Pancreas (tissue), 10 donors: ENCODE measurements at regions not wholly inside any gene's neighbourhood (a gene's known extent, or its start where the extent isn't known, plus 50 kb on each side); places are given as distances from the start of the nearest gene placed in this dataset.

ENCODE experiments used
- ATAC-seq, 4 donors: fragments of 200-7000 bp; cut with Tn5 transposase; one replicate each; pipeline versions ENCODE4 v1.8.0 to v1.9.1; 2020; ENCODE audit warnings: mild to moderate bottlenecking in 4 of 4, moderate library complexity in 4 of 4
- DNase-seq, 6 donors: peaks; one replicate each; pipeline ENCODE4 v3.0.0-alpha.2; 2020
- FAIRE-seq: peaks from 2 replicates; lab custom pipeline; 2012; peaks lifted over from hg19 to GRCh38; lab: Jason Lieb, UNC
- H3K27ac ChIP-seq, 4 donors: fragments of 200-600 bp; sonication (generic); 1 replicate in 3 of 4; 2 replicates in 1 of 4; pipeline versions ENCODE4 v1.5.0 to v1.8.0; 2020
- H3K27me3 ChIP-seq, 4 donors: fragments of 200-600 bp; one replicate each; pipeline ENCODE4 v1.8.0; 2021
- H3K36me3 ChIP-seq, 3 donors: fragments of 200-600 bp; sonication (generic) in 1 of 3; one replicate each; pipeline versions ENCODE4 v1.5.0 to v1.8.0; 2020 to 2021
- H3K4me1 ChIP-seq, 3 donors: fragments of 200-600 bp; one replicate each; pipeline ENCODE4 v1.8.0; 2021
- H3K4me3 ChIP-seq, 4 donors: fragments of 200-600 bp; sonication (generic) in 2 of 4; one replicate each; pipeline versions ENCODE4 v1.5.0 to v1.8.0; 2020 to 2021
- H3K9me3 ChIP-seq, 4 donors: fragments of 200-600 bp; one replicate each; pipeline ENCODE4 v1.8.0; 2021
- WGBS, 2 donors: extraction: QIAGEN DNeasy Blood & Tissue Kit; methylation state at CpG; one replicate each; pipeline ENCODE4 v1.1.7; 2013; 5-methylcytosine and 5-hydroxymethylcytosine counted together
- intact Hi-C, 3 donors: fragments of 100-400 bp; cut with DNase I; formaldehyde crosslinking; loops; one replicate each; pipeline versions ENCODE4 v1.11.1 to v1.14.2; 2022
- TF ChIP-seq, protein P1 (sequence below), 4 donors: fragments of 200-600 bp; sonication (generic) in 3 of 4; IDR thresholded peaks; one replicate each; pipeline versions ENCODE4 v1.5.0 to v1.8.0; 2021; ENCODE audit warnings: antibody characterized with exemption in 4 of 4
- donor health status: healthy with polysubstance abuse.
- donor health status: DM: no; HTN: no; CAD: no; lungs with moderate emphysema.
- donor health status: DM: no; HTN: no; CAD: no.
- donor health status: control.
- donor health status: control.
- donor health status: Bipolar disorder and iron deficiency.
- donor health status: DM: yes; HTN: yes; CAD: no.
- donor health status: DM: no; HTN: no; CAD: no.
- donor health status: DM: no; HTN: no; CAD: no.
- donor health status: DM: yes; HTN: yes; CAD: no.

DNA sequence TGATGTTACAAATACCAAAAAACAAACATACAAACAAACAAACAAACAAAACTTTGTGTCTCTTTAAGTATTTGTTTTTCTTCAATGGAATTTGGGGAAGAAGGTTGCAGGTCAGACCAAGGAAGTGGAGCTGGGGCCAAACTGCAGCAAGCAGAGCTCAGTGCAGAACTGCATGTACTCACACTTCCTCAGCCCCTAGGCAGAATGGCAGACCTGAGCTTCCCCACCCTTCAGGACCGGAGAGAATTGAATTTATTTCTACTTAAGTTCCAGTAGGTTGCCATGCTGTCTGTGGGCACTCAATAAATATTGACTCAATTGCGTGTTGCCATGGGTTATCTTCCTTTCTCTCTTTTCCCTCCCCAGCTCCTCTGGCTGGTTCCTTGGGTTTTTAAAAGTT is 173.6 kb downstream of the PTGER3 start:
- Histone ChIP-seq H3K36me3 (no peaks in the 10 kb centered on the region), H3K4me3 (no peak overlapping the region), H3K27me3 (no peaks in the 10 kb centered on the region), H3K9me3 (no peaks in the 10 kb centered on the region), H3K27ac (no peak overlapping the region), H3K4me1 (no peaks in the 10 kb centered on the region)
- TF ChIP-seq, protein P1, sequence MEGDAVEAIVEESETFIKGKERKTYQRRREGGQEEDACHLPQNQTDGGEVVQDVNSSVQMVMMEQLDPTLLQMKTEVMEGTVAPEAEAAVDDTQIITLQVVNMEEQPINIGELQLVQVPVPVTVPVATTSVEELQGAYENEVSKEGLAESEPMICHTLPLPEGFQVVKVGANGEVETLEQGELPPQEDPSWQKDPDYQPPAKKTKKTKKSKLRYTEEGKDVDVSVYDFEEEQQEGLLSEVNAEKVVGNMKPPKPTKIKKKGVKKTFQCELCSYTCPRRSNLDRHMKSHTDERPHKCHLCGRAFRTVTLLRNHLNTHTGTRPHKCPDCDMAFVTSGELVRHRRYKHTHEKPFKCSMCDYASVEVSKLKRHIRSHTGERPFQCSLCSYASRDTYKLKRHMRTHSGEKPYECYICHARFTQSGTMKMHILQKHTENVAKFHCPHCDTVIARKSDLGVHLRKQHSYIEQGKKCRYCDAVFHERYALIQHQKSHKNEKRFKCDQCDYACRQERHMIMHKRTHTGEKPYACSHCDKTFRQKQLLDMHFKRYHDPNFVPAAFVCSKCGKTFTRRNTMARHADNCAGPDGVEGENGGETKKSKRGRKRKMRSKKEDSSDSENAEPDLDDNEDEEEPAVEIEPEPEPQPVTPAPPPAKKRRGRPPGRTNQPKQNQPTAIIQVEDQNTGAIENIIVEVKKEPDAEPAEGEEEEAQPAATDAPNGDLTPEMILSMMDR (IDR thresholded peaks at IDR 0.05), result no peak
- DNase-seq (peak in 1 of 6 donors; percentile 15), FAIRE-seq (no peak), ATAC-seq (peak in 2 of 4 donors; percentile 39 to 71)
- intact Hi-C loops, result no loop called here
- WGBS, 2 donors, result 32 to 36% methylated on average over 2 of the region's 2 CpGs

DNA sequence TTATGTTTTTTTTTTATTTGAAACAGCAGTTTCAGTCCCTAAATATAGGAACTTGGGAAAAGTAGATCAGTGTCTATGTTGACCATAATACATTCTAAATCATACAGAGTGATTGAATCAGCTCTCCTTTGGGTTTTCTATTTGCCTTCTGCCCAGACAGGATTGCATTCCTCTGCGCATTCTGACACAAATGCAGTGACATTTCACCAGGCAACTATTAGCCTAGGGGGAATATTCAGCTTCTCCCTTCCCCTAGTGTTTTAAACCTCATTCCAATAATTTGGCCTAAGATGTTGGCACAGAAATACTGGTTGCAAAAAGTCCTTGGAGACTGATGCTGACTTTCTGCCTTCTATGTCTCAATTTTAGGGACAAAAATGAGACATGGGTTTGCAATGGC is 172.8 kb downstream of the PTGER3 start:
- Histone ChIP-seq H3K27me3 (no peaks in the 10 kb centered on the region), H3K4me3 (no peak overlapping the region), H3K36me3 (no peaks in the 10 kb centered on the region), H3K9me3 (no peaks in the 10 kb centered on the region), H3K27ac (no peak overlapping the region), H3K4me1 (no peaks in the 10 kb centered on the region)
- 97 to 98% methylated on average over 1 of the region's 1 CpG for WGBS, 2 donors
- TF ChIP-seq, protein P1 (IDR thresholded peaks at IDR 0.05), result no peak
- intact Hi-C loops, result no loop called here
- DNase-seq (no peak), FAIRE-seq (no peak), ATAC-seq (no peak)

DNA sequence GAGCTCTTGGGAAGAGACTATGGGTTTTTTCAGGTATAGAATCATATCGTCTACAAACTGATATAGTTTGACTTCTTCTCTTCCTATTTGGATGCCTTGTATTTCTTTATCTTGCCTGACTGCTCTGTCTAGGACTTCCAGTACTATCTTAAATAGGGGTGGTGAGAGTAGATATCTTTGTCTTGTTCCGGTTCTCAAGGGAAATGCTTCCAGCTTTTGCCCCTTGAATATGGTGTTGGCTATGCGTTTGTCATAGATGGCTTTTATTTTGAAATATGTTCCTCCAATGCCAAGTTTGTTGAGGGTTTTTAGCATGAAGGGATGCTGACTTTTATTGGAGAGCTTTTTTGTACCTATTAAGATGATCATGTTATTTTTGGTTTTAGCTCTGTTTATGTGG is 170.3 kb downstream of the PTGER3 start:
- TF ChIP-seq, protein P1 (IDR thresholded peaks at IDR 0.05), result no peak
- Histone ChIP-seq H3K4me1 (no peaks in the 10 kb centered on the region), H3K36me3 (no peaks in the 10 kb centered on the region), H3K4me3 (no peak overlapping the region), H3K27ac (no peak overlapping the region), H3K9me3 (no peaks in the 10 kb centered on the region), H3K27me3 (no peaks in the 10 kb centered on the region)
- ATAC-seq, result no peak
- DNase-seq, result no peak
- 80 to 91% methylated on average over 3 of the region's 3 CpGs for WGBS, 2 donors
- no peak for FAIRE-seq
- intact Hi-C loops, result no loop called here

DNA sequence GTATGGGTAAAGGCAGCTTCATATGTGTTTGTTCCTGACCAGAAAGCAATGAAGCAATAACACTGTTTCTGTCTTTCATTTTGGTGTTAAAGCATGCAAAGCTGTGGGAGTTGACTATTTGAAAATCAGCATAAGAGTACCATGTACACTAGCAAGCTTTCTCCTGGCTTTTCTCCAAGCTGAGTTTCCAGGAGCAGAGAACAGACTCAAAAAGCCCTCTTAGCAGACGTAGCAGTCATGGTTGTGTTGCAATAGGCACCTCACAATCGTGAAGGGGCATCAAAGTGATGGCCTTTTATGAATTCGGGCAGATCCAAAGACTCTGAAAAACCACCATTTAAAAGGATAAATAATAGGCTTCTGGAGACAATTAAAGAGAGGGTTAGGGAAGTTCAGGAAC is 159.7 kb downstream of the PTGER3 start:
- Histone ChIP-seq H3K9me3 (no peaks in the 10 kb centered on the region), H3K4me3 (no peak overlapping the region), H3K4me1 (peaks cover 6 to 10% (median 7%) of the 10 kb centered on the region in 3 donors), H3K27ac (no peak overlapping the region), H3K27me3 (no peaks in the 10 kb centered on the region), H3K36me3 (no peaks in the 10 kb centered on the region)
- ATAC-seq (no peak), FAIRE-seq (no peak), DNase-seq (no peak)
- intact Hi-C loops, result no loop called here
- WGBS, 2 donors, result 59 to 60% methylated on average over 3 of the region's 3 CpGs
- TF ChIP-seq, protein P1 (IDR thresholded peaks at IDR 0.05), result no peak

DNA sequence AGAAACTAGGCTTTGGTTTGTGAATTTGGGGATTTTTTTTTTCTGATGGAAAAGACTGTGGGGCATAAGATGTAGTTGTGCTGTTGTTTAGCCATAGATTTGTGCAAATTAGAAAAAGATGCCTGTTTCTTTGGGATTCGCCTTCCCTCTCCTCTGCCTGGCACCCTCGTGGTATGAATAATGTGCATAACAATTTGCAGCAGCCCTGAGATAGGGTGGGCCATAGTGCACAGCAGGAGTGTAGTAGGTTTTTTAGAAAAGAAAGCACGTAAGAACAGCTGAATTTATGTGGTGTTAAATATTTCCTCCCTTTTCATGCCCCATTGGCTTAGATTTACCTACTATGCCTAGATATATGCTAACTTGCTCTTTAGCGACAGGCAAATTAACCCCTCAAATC is 158.9 kb downstream of the PTGER3 start:
- no peak for ATAC-seq
- no peak overlapping the region for H3K4me3 ChIP-seq
- H3K27ac ChIP-seq, result no peak overlapping the region
- no peaks in the 10 kb centered on the region for H3K27me3 ChIP-seq
- no peak for DNase-seq
- TF ChIP-seq, protein P1 (IDR thresholded peaks at IDR 0.05), result no peak
- no peaks in the 10 kb centered on the region for H3K36me3 ChIP-seq
- peaks cover 6 to 10% (median 7%) of the 10 kb centered on the region in 3 donors for H3K4me1 ChIP-seq
- 92 to 93% methylated on average over 4 of the region's 4 CpGs for WGBS, 2 donors
- H3K9me3 ChIP-seq, result no peaks in the 10 kb centered on the region
- intact Hi-C loops, result no loop called here
- no peak for FAIRE-seq
